Breast epithelium (tissue), 4 donors: ENCODE measurements at regions not wholly inside any gene's neighbourhood (a gene's known extent, or its start where the extent isn't known, plus 50 kb on each side); places are given as distances from the start of the nearest gene placed in this dataset.

Experiments
- DNase-seq, 2 donors: peaks; one replicate each; pipeline ENCODE4 v3.0.0-alpha.2; 2019; ENCODE audit warnings: low spot score in 2 of 2
- H3K27ac ChIP-seq, 2 donors: fragments of 200-600 bp; sonication (generic) in 1 of 2; one replicate each; pipeline ENCODE4 v1.5.1; 2016 to 2019; ENCODE audit warnings: mild to moderate bottlenecking in 1 of 2
- H3K27me3 ChIP-seq, 2 donors: fragments of 200-600 bp; sonication (generic) in 1 of 2; one replicate each; pipeline versions ENCODE4 v1.5.1 to v1.6.0; 2017 to 2019; ENCODE audit warnings: control low read depth in 1 of 2, mild to moderate bottlenecking in 1 of 2
- H3K36me3 ChIP-seq: fragments of 200-600 bp; one replicate; pipeline ENCODE4 v1.5.1; 2019
- H3K4me1 ChIP-seq, 2 donors: fragments of 200-600 bp; sonication (generic); one replicate each; pipeline ENCODE4 v1.5.1; 2016 to 2019; ENCODE audit warnings: control low read depth in 1 of 2
- H3K4me3 ChIP-seq, 3 donors: fragments of 200-600 bp; sonication (generic); 1 replicate in 2 of 3; 2 replicates in 1 of 3; pipeline ENCODE4 v1.5.1; 2016 to 2019; ENCODE audit warnings: mild to moderate bottlenecking in 3 of 3, moderate library complexity in 2 of 3
- H3K9me3 ChIP-seq, 2 donors: fragments of 200-600 bp; sonication (generic) in 1 of 2; one replicate each; pipeline ENCODE4 v1.5.1; 2016 to 2019; ENCODE audit warnings: control low read depth in 1 of 2
- CTCF ChIP-seq, 3 donors: fragments of 450-650 bp; IDR thresholded peaks; one replicate each; pipeline ENCODE4 v1.5.1; 2016 to 2017; ENCODE audit warnings: antibody characterized with exemption in 3 of 3, mild to moderate bottlenecking in 3 of 3, moderate library complexity in 3 of 3
- POLR2A ChIP-seq: fragments of 450-650 bp; IDR thresholded peaks from one replicate; pipeline ENCODE4 v1.6.1; 2016; ENCODE audit warnings: antibody characterized with exemption, mild to moderate bottlenecking, moderate library complexity
- POLR2AphosphoS5 ChIP-seq, 3 donors: sonication (generic); formaldehyde crosslinking; IDR thresholded peaks; one replicate each; pipeline ENCODE4 v1.6.1; 2017; ENCODE audit warnings: antibody characterized with exemption in 3 of 3
- intact Hi-C: fragments of 100-400 bp; cut with DNase I; formaldehyde crosslinking; loops from one replicate; pipeline ENCODE4 v1.15.1; 2023; ENCODE audit warnings: low total_unique reads

- intact Hi-C loops, result no loop called here
- H3K4me3 ChIP-seq, result no peak overlapping the region
- H3K27ac ChIP-seq, result no peak overlapping the region
- no peaks in the 10 kb centered on the region for H3K27me3 ChIP-seq
- DNase-seq, result no peak
- no peaks in the 10 kb centered on the region for H3K9me3 ChIP-seq
- no peaks in the 10 kb centered on the region for H3K4me1 ChIP-seq
- no peak for TF ChIP-seq CTCF (IDR thresholded peaks at IDR 0.05)
- no peak for TF ChIP-seq POLR2AphosphoS5 (IDR thresholded peaks at IDR 0.05)
- TF ChIP-seq POLR2A, result no peak
- H3K36me3 ChIP-seq, result no peaks in the 10 kb centered on the region
Observed at GRCh38 chr12:46942579-46942978, 116.8 kb upstream of the SLC38A4 start.

GRCh38 chr12:46944088-46944487 is 118.3 kb upstream of the SLC38A4 start:
- Histone ChIP-seq H3K9me3 (no peaks in the 10 kb centered on the region), H3K4me1 (no peaks in the 10 kb centered on the region), H3K4me3 (no peak overlapping the region), H3K27me3 (no peaks in the 10 kb centered on the region), H3K27ac (no peak overlapping the region), H3K36me3 (no peaks in the 10 kb centered on the region)
- no peak for DNase-seq
- intact Hi-C loops, result no loop called here
- TF ChIP-seq POLR2AphosphoS5 (IDR thresholded peaks at IDR 0.05) (no peak), CTCF (IDR thresholded peaks at IDR 0.05) (no peak), POLR2A (no peak)

- DNase-seq, result no peak
- intact Hi-C loops, result no loop called here
Observed at GRCh38 chr12:46944771-46945170, 119.0 kb upstream of the SLC38A4 start.

GRCh38 chr12:46945591-46945990 is 119.8 kb upstream of the SLC38A4 start:
- Histone ChIP-seq H3K4me1 (no peaks in the 10 kb centered on the region), H3K4me3 (no peak overlapping the region), H3K27me3 (no peaks in the 10 kb centered on the region), H3K27ac (no peak overlapping the region), H3K9me3 (no peaks in the 10 kb centered on the region), H3K36me3 (no peaks in the 10 kb centered on the region)
- no peak for TF ChIP-seq POLR2A
- no peak for TF ChIP-seq CTCF (IDR thresholded peaks at IDR 0.05)
- no peak for TF ChIP-seq POLR2AphosphoS5 (IDR thresholded peaks at IDR 0.05)
- no peak for DNase-seq
- intact Hi-C loops, result no loop called here

More at GRCh38 chr12:46944771-46945170, 119.0 kb upstream of the SLC38A4 start:
- Histone ChIP-seq H3K27ac (no peak overlapping the region), H3K4me3 (no peak overlapping the region), H3K9me3 (no peaks in the 10 kb centered on the region), H3K4me1 (no peaks in the 10 kb centered on the region), H3K36me3 (no peaks in the 10 kb centered on the region), H3K27me3 (no peaks in the 10 kb centered on the region)
- TF ChIP-seq POLR2A, result no peak
- TF ChIP-seq POLR2AphosphoS5 (IDR thresholded peaks at IDR 0.05), result no peak
- TF ChIP-seq CTCF (IDR thresholded peaks at IDR 0.05), result no peak

- no peak overlapping the region for H3K27ac ChIP-seq
- intact Hi-C loops, result no loop called here
- H3K4me1 ChIP-seq, result no peaks in the 10 kb centered on the region
- no peaks in the 10 kb centered on the region for H3K27me3 ChIP-seq
- DNase-seq, result no peak
- no peaks in the 10 kb centered on the region for H3K9me3 ChIP-seq
- TF ChIP-seq CTCF (IDR thresholded peaks at IDR 0.05), result no peak
- no peak for TF ChIP-seq POLR2A
- TF ChIP-seq POLR2AphosphoS5 (IDR thresholded peaks at IDR 0.05), result no peak
- no peaks in the 10 kb centered on the region for H3K36me3 ChIP-seq
- no peak overlapping the region for H3K4me3 ChIP-seq
Observed at GRCh38 chr12:46946137-46946536, 120.3 kb upstream of the SLC38A4 start.
